ENCODE measurements at regions not wholly inside any gene's neighbourhood (a gene's known extent, or its start where the extent isn't known, plus 50 kb on each side); places are given as distances from the start of the nearest gene placed in this dataset.

DNA sequence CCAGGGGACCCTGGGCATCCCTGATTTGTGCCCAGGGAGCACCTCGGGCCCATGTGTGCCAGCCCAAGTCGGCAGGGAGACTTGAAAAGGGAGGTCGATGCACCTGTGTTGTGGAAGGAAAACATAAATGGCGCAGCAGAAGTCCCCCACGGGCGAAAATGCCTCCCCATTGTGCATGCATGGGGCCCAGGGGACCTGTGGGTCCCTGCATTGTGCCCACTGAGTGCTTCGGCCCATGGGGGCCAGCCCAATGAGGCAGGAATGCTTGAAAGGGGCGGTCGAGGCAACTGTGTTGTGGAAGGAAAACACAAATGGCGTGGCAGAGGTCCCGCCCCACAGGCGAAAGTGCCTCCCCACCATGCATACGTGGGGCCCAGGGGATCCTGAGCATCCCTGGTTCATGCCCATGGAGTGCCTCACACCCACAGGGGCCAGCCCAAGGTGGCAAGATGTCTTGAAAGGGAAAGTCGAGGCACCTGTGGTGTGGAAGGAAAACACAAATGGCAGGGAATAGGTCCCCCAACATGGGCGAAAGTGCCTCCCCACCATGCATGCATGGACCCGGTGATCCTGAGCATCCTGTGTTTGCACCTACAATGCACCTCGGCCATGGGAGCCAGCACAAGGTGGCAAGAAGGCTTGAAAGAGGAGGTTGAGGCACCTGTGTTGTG lies 368.0 kb downstream of the ALG10 start:
- TF ChIP-seq, protein P1, sequence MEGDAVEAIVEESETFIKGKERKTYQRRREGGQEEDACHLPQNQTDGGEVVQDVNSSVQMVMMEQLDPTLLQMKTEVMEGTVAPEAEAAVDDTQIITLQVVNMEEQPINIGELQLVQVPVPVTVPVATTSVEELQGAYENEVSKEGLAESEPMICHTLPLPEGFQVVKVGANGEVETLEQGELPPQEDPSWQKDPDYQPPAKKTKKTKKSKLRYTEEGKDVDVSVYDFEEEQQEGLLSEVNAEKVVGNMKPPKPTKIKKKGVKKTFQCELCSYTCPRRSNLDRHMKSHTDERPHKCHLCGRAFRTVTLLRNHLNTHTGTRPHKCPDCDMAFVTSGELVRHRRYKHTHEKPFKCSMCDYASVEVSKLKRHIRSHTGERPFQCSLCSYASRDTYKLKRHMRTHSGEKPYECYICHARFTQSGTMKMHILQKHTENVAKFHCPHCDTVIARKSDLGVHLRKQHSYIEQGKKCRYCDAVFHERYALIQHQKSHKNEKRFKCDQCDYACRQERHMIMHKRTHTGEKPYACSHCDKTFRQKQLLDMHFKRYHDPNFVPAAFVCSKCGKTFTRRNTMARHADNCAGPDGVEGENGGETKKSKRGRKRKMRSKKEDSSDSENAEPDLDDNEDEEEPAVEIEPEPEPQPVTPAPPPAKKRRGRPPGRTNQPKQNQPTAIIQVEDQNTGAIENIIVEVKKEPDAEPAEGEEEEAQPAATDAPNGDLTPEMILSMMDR (conservative IDR thresholded peaks at IDR 0.05): no peak
- H3K27ac ChIP-seq: no peak overlapping the region

DNA sequence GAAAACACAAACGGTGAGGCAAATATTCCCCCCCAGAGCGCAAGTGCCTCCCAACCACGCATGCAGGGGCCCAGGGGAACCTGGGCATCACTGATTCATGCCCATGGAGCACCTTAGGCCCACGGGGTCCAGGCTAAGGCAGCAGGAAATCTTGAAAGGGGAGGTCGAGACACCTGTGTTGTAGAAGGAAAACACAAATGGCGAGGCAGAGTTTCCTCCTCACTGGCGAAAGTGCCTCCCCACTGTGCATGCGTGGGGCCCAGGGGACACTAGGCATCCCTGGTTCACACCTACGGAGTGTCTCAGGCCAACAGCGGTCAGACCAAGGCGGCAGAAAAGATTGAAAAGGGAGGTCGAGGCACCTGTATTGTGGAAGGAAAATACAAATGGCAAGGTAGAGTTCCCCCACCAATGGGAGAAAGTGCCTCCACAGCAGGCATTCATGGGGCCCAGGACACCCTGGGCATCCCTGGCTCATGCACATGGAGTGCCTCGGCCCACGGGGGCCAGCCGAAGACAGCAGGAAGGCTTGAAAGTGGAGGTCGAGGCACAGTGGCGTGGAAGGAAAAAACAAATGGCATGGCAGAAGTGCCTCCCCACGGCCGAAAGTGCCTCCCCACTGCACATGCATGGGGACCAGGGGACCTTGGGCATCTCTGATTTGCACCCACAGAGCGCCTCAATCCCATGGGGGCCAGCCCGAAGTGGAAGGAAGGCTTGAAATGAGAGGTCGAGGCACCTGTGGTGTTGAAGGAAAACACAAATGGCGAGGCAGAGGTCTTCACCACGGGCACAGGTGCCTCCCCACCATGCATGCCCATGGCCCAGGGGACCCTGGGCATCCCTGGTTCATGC lies 368.8 kb downstream of the ALG10 start:
- no peak overlapping the region for H3K27ac ChIP-seq
- TF ChIP-seq, protein P1 (conservative IDR thresholded peaks at IDR 0.05): no peak

DNA sequence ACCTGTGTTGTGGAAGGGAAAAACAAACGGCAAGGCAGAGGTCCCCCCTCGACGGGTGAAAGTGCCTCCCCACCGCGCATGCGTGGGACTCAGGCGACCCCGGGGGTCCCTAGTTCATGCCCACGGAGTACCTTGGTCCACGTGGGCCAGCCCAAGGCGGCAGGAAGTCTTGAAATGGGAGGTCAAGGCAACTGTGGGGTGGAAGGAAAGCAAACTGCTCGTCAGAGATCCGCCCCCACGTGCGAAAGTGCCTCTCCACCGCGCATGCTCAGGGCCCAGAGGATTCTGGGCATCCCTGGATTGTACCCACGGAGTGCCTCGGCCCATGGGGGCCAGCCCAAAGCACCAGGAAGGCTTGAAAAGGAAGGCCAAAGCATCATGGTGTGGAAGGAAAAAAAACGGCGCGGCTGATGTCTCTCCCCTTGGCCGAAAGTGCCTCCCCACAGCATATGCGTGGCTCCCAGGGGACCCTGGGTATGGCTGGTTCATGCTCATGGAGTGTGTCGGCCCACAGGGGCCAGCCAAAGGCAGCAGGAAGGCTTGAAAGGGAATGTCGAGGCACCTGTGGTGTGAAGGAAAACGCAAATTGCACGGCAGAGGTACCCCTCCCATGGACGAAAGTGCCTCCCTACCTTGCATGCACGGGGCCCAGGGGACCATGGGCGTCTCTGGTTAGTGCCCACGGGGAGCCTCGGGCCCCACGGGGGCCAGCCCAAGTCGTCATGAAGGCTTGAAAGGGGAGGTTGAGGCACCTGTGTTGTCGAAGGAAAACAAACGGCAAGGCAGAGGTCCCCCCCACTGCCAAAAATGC lies 369.7 kb downstream of the ALG10 start:
- TF ChIP-seq, protein P1 (conservative IDR thresholded peaks at IDR 0.05): no peak
- H3K27ac ChIP-seq: no peak overlapping the region

DNA sequence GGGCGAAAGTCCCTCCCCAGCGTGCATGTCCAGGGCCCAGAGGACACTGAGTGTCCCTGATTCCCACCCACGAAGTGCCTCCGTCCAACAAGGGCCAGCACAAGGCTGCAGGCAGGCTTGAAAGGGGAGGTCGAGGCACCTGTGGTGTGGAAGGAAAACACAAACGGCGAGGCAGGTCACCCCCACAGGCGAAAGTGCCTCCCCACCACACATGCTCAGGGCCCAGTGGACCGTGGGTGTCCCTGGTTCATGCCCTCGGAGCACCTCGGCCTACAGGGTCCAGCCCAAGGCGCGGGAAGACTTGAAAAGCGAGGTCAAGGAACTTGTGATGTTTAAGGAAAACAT lies 370.4 kb downstream of the ALG10 start:
- TF ChIP-seq, protein P1 (conservative IDR thresholded peaks at IDR 0.05): no peak
- H3K27ac ChIP-seq: no peak overlapping the region

DNA sequence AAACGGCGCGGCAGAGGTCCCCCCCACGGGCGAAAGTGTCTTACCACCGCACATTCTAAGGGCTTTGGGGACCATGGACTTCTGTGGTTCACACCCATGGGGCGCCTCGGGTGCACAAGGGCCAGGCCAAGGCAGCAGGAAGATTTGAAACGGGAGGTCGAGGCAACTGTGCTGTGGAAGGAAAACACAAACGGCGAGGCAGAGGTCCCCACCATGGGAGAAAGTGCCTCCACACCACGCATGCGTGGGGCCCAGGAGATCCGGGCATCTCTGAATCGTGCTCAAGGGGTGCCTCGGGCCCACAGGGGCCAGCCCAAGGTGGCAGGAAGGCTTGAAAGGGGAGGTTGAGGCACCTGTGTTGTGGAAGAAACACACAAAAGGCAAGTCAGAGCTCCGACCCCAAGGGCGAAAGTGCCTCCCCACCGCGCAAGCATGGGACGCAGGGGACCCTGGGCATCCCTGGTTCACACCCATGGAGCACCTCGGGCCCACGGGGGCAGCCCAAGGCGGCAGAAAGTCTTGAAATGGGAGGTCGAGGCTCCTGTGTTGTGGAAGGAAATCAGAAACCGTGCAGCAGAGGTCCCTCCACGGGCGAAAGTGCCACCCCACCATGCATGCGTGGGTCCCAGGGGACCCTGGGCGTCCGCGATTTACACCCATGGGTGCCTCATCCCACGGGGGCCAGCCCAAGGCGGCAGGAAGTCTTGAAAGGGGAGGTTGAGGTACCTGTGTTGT lies 371.0 kb downstream of the ALG10 start:
- TF ChIP-seq, protein P1 (conservative IDR thresholded peaks at IDR 0.05): no peak

DNA sequence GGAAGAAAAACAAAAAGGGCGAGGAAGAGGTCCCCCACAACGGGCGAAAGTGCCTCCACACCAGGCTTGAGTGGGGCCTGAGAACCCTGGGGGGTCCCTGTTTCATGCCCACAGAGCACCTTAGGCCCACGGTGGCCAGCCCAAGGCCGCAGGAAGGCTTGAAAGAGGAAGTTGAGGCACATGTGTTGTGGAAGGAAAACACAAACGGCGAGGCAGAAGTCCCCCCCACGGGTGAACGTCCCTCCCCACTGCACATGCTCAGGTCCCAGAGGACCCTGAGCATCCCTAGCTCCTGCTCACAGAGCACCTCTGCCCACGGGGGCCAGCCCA lies 371.5 kb downstream of the ALG10 start:
- TF ChIP-seq, protein P1 (conservative IDR thresholded peaks at IDR 0.05): no peak
- H3K27ac ChIP-seq: no peak overlapping the region

More for the DNA sequence above, 371.0 kb downstream of the ALG10 start:
- H3K27ac ChIP-seq: no peak overlapping the region

All from VCaP (cell line).